CD14-positive monocyte (primary cell): ENCODE measurements at regions not wholly inside any gene's neighbourhood (a gene's known extent, or its start where the extent isn't known, plus 50 kb on each side); places are given as distances from the start of the nearest gene placed in this dataset.
"Not testable (repeated sequence)": the region's sequence is repeated elsewhere in the genome, so short reads cannot be mapped to it uniquely, and the experiment has no call there.

Experiments
- DNase-seq, 3 donors: peaks; one replicate each; pipeline ENCODE4 v3.0.0-alpha.2; 2011 to 2022
- H2AFZ ChIP-seq: 2 replicates; pipeline ENCODE4 v1.6.0; 2012; ENCODE audit warnings: mild to moderate bottlenecking, low read depth, low read length, inconsistent platforms; ENCODE audit not compliant: insufficient read depth, poor library complexity, severe bottlenecking
- H3K27ac ChIP-seq, 2 donors: 1 replicate in 1 of 2; 2 replicates in 1 of 2; pipeline ENCODE4 v1.5.1; 2012 to 2013; ENCODE audit warnings: low read length in 2 of 2, control low read depth in 1 of 2, inconsistent platforms in 1 of 2, low read depth in 1 of 2, mild to moderate bottlenecking in 1 of 2
- H3K27me3 ChIP-seq, 2 donors: one replicate each; pipeline versions ENCODE4 v1.6.0 to v1.6.1; 2011 to 2013; ENCODE audit warnings: low read length in 2 of 2; ENCODE audit not compliant: control insufficient read depth in 2 of 2, insufficient read depth in 2 of 2
- H3K36me3 ChIP-seq, 2 donors: replicated peaks in 1 of 2; 1 replicate in 1 of 2; 2 replicates in 1 of 2; pipeline versions ENCODE4 v1.5.1 to v1.6.1; 2012 to 2013; ENCODE audit warnings: low read length in 2 of 2, control low read depth in 1 of 2, inconsistent platforms in 1 of 2, mild to moderate bottlenecking in 1 of 2; ENCODE audit not compliant: insufficient read depth in 2 of 2, control insufficient read depth in 1 of 2
- H3K4me1 ChIP-seq, 2 donors: 1 replicate in 1 of 2; 2 replicates in 1 of 2; pipeline versions ENCODE4 v1.5.1 to v1.6.1; 2012 to 2013; ENCODE audit warnings: low read length in 2 of 2, control low read depth in 1 of 2, inconsistent platforms in 1 of 2, mild to moderate bottlenecking in 1 of 2, moderate library complexity in 1 of 2; ENCODE audit not compliant: insufficient read depth in 2 of 2, control insufficient read depth in 1 of 2
- H3K4me2 ChIP-seq: replicated peaks from 2 replicates; pipeline ENCODE3; 2012; ENCODE audit warnings: low read length, moderate library complexity, mild to moderate bottlenecking; ENCODE audit not compliant: poor library complexity, severe bottlenecking; ENCODE audit errors: extremely low read depth
- H3K4me3 ChIP-seq, 3 experiments: fragments of 200-600 bp in 1 of 3; sonication (generic) in 1 of 3; replicated peaks in 1 of 3; 1 replicate in 2 of 3; 2 replicates in 1 of 3; pipeline ENCODE4 v1.5.1; 2011 to 2013; ENCODE audit warnings: low read length in 3 of 3, mild to moderate bottlenecking in 3 of 3, control low read depth in 2 of 3, low read depth in 2 of 3, inconsistent platforms in 1 of 3, moderate library complexity in 1 of 3
- H3K79me2 ChIP-seq: 2 replicates; pipeline ENCODE4 v1.6.0; 2012; ENCODE audit warnings: mild to moderate bottlenecking, control low read depth, inconsistent platforms, low read length, moderate library complexity; ENCODE audit not compliant: insufficient read depth
- H3K9ac ChIP-seq: 2 replicates; pipeline ENCODE4 v1.6.0; 2017; ENCODE audit warnings: low read length, mild to moderate bottlenecking; ENCODE audit not compliant: insufficient read depth, poor library complexity, severe bottlenecking
- H3K9me3 ChIP-seq, 2 donors: replicated peaks in 1 of 2; 1 replicate in 1 of 2; 2 replicates in 1 of 2; pipeline versions ENCODE4 v1.5.1 to v1.6.1; 2012 to 2013; ENCODE audit warnings: low read length in 2 of 2, control low read depth in 1 of 2; ENCODE audit not compliant: control insufficient read depth in 1 of 2, insufficient read depth in 1 of 2
- H4K20me1 ChIP-seq: 2 replicates; pipeline ENCODE4 v1.6.0; 2012; ENCODE audit warnings: mild to moderate bottlenecking, low read length, control low read depth, moderate library complexity; ENCODE audit not compliant: insufficient read depth
- H3K27ac Mint-ChIP-seq, 7 donors: one replicate each; pipeline ENCODE4 v1.8.0; 2020; ENCODE audit warnings: mild to moderate bottlenecking in 7 of 7, mixed read lengths in 7 of 7, moderate library complexity in 6 of 7, inconsistent platforms in 2 of 7
- H3K27me3 Mint-ChIP-seq, 3 donors: one replicate each; pipeline ENCODE4 v1.8.0; 2021 to 2022; ENCODE audit warnings: low read depth in 3 of 3, mild to moderate bottlenecking in 3 of 3, mixed read lengths in 3 of 3, moderate library complexity in 3 of 3, inconsistent platforms in 1 of 3
- H3K36me3 Mint-ChIP-seq, 2 donors: one replicate each; pipeline ENCODE4 v1.8.0; 2020; ENCODE audit warnings: mixed read lengths in 2 of 2, inconsistent platforms in 1 of 2, mild to moderate bottlenecking in 1 of 2
- H3K4me1 Mint-ChIP-seq: one replicate; pipeline ENCODE4 v1.8.0; 2020; ENCODE audit warnings: mild to moderate bottlenecking, mixed read lengths
- H3K4me3 Mint-ChIP-seq, 2 donors: one replicate each; pipeline ENCODE4 v1.8.0; 2020; ENCODE audit warnings: mild to moderate bottlenecking in 2 of 2, mixed read lengths in 2 of 2, moderate library complexity in 1 of 2
- H3K9me3 Mint-ChIP-seq, 7 donors: one replicate each; pipeline ENCODE4 v1.8.0; 2020 to 2022; ENCODE audit warnings: mixed read lengths in 7 of 7, mild to moderate bottlenecking in 6 of 7, moderate library complexity in 6 of 7, inconsistent platforms in 2 of 7
- WGBS: methylation state at CpG from one replicate; pipeline ENCODE4 v1.1.5; 2013; ENCODE audit warnings: missing lambda C conversion rate; ENCODE audit not compliant: insufficient coverage; 5-methylcytosine and 5-hydroxymethylcytosine counted together
- intact Hi-C, 2 donors: fragments of 100-400 bp; cut with micrococcal nuclease; formaldehyde crosslinking; loops; one replicate each; pipeline versions ENCODE4 v1.15.0 to v1.15.1; 2023
- TF ChIP-seq, protein P1 (sequence below): fragments of 200-600 bp; IDR thresholded peaks from one replicate; pipeline ENCODE4 v1.8.0; 2022; ENCODE audit warnings: antibody characterized with exemption, mild to moderate bottlenecking

DNA sequence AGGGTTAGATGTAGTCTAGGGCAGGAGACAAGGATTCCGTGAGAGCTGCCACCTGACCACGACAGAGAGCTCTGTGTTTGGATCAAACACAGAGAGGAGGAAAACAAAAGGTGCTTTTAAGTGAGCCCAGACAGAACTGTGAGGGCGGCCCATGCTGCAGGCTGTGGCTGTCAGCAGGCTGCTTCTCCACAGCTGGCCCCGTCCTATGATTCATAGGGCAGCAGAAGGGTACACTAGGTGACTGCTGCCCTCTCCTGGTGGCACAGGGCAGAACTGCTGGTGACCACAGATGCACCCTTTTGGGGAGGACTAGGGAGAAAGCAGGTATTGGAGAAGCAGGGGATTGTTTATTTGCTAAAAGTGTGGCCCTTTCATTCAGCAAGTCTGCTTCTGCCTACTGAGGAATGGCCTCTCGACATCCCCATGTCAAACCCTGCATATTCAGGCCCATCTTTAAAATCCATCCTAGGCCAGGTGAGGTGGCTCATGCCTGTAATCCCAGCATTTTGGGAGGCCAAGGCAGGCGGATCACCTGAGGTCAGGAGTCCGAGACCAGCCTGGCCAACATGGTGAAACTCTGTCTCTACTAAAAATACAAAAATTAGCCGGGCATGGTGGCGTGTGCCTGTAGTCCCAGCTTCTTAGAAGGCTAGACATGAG, 234.4 kb upstream of the FRG2C start:
- WGBS = 70% methylated on average over 9 of the region's 9 CpGs
- H3K4me3 ChIP-seq, H3K36me3 ChIP-seq, H3K79me2 ChIP-seq, H3K27me3 Mint-ChIP-seq, H3K4me3 Mint-ChIP-seq, H3K4me2 ChIP-seq, H3K9me3 ChIP-seq, H2AFZ ChIP-seq, H3K27me3 ChIP-seq, H3K9me3 Mint-ChIP-seq, H3K27ac ChIP-seq, H3K9ac ChIP-seq, H4K20me1 ChIP-seq: not testable (repeated sequence)
- Mint-ChIP-seq H3K27ac (peak overlapping the region in 2 of 7 donors; percentile 44 to 61), H3K36me3 (peaks cover 11 to 33% of the 10 kb centered on the region in 2 donors), H3K4me1 (peaks cover 24% of the 10 kb centered on the region)
- peak; percentile 66 to 77 (median 69) for DNase-seq
- peaks cover 6 to 14% of the 10 kb centered on the region in 2 donors for H3K4me1 ChIP-seq
- TF ChIP-seq, protein P1, sequence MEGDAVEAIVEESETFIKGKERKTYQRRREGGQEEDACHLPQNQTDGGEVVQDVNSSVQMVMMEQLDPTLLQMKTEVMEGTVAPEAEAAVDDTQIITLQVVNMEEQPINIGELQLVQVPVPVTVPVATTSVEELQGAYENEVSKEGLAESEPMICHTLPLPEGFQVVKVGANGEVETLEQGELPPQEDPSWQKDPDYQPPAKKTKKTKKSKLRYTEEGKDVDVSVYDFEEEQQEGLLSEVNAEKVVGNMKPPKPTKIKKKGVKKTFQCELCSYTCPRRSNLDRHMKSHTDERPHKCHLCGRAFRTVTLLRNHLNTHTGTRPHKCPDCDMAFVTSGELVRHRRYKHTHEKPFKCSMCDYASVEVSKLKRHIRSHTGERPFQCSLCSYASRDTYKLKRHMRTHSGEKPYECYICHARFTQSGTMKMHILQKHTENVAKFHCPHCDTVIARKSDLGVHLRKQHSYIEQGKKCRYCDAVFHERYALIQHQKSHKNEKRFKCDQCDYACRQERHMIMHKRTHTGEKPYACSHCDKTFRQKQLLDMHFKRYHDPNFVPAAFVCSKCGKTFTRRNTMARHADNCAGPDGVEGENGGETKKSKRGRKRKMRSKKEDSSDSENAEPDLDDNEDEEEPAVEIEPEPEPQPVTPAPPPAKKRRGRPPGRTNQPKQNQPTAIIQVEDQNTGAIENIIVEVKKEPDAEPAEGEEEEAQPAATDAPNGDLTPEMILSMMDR = peak; percentile 82
- intact Hi-C loops = loop anchor here in 1 of 2 donors (5.0 kb wide), 1 partner anchor 237 kb away; no protein-coding TSS in a partner anchor

DNA sequence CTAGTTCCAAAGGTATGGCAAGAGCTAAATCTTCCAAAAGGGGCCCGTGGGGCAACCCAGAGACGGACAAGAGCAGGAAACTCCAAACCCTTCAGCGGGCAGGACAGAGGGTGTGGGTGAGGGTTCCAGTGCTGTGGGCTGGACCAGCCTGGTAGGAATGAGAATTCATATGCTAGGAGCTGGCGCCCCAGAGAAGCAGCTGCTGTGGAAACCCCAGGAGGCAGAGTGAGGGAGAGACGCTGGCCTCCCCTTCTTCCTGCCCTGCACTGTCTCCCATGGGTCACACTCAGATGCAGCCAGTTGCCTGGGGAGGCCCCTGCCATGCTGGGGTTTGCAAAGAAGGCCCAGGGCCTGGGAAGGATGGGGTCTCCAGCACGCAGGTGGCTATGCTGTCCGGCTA, 233.7 kb upstream of the FRG2C start:
- H3K27ac ChIP-seq, H3K4me3 Mint-ChIP-seq, H3K9ac ChIP-seq, H3K27me3 ChIP-seq, H3K4me2 ChIP-seq, H3K27me3 Mint-ChIP-seq, H4K20me1 ChIP-seq, H3K9me3 Mint-ChIP-seq, H3K36me3 ChIP-seq, H3K79me2 ChIP-seq, H3K4me3 ChIP-seq, DNase-seq, H2AFZ ChIP-seq, H3K9me3 ChIP-seq, intact Hi-C loops: not testable (repeated sequence)
- peaks cover 24% of the 10 kb centered on the region for H3K4me1 Mint-ChIP-seq
- peaks cover 6 to 14% of the 10 kb centered on the region in 2 donors for H3K4me1 ChIP-seq
- H3K36me3 Mint-ChIP-seq = peaks cover 11 to 33% of the 10 kb centered on the region in 2 donors
- peak overlapping the region in 2 of 7 donors; percentile 25 to 63 for H3K27ac Mint-ChIP-seq
- WGBS = 86% methylated on average over 5 of the region's 7 CpGs

DNA sequence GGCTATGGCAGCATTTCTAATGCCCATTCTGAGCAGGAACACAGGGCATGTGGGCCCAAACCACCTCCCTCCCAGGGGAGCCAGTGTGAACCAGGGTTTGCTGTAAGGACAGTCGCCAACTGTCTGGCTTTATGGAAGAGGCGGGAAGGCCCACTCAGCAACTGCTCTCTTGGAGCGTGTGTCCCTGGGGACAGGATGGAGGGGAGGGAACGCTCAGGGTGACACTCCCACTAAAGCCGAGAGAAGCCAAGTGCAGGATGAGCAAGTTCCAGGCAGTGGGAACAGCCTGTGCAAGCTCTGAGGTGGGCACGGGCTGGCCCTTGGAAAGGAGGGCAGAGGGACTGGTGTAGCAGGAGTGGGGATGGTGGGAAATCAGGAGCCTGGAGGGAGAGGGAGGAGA, 233.0 kb upstream of the FRG2C start:
- Mint-ChIP-seq H3K27ac (peak overlapping the region in 5 of 7 donors; percentile 25 to 54 (median 41)), H3K4me1 (peaks cover 26% of the 10 kb centered on the region), H3K36me3 (peaks cover 11 to 33% of the 10 kb centered on the region in 2 donors)
- H3K4me2 ChIP-seq, DNase-seq, H4K20me1 ChIP-seq, H3K4me3 Mint-ChIP-seq, H3K9me3 ChIP-seq, H3K9ac ChIP-seq, H3K27me3 Mint-ChIP-seq, H3K4me3 ChIP-seq, H3K27ac ChIP-seq, H3K9me3 Mint-ChIP-seq, H3K27me3 ChIP-seq, intact Hi-C loops, H3K36me3 ChIP-seq, H3K79me2 ChIP-seq, H2AFZ ChIP-seq: not testable (repeated sequence)
- H3K4me1 ChIP-seq = peaks cover 8 to 17% of the 10 kb centered on the region in 2 donors
- 90% methylated on average over 5 of the region's 6 CpGs for WGBS

DNA sequence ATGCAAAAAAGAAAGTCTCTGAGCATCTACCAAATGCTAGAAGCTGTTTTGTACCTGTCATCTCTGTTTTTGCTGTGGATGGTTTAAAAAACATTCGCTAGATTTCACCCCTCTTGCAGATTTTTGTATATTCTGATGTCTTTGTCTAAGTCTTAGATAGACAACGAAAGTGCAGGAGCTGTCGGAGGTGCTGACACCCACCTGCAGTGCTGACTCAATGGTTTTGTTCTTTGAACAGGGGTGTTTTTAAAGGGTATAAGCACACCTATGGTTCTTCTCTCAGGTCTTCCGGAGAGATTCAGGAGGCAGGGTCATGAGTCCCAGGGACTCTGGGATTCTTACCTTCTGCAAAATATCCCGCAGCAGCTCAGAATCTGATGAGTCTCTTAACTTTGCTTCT, 231.7 kb upstream of the FRG2C start:
- H3K4me3 ChIP-seq, H3K9ac ChIP-seq, H3K9me3 ChIP-seq, H4K20me1 ChIP-seq, H3K36me3 ChIP-seq, intact Hi-C loops, H3K27me3 Mint-ChIP-seq, DNase-seq, H3K27me3 ChIP-seq, H3K9me3 Mint-ChIP-seq, H3K4me2 ChIP-seq, H2AFZ ChIP-seq, H3K27ac ChIP-seq, H3K4me3 Mint-ChIP-seq, H3K79me2 ChIP-seq: not testable (repeated sequence)
- H3K4me1 ChIP-seq = peaks cover 10 to 20% of the 10 kb centered on the region in 2 donors
- H3K27ac Mint-ChIP-seq = peak overlapping the region in 6 of 7 donors; percentile 18 to 86 (median 62)
- no CpG with 5 or more reads among the region's 5 CpGs for WGBS
- H3K4me1 Mint-ChIP-seq = peaks cover 30% of the 10 kb centered on the region
- peaks cover 11 to 23% of the 10 kb centered on the region in 2 donors for H3K36me3 Mint-ChIP-seq
